ENCODE measurements at regions not wholly inside any gene's neighbourhood (a gene's known extent, or its start where the extent isn't known, plus 50 kb on each side); places are given as distances from the start of the nearest gene placed in this dataset.

- no peaks in the 10 kb centered on the region for H3K27me3 ChIP-seq (ENCODE audit: control insufficient read depth, insufficient read depth, low read length)
- POLR2A ChIA-PET (ENCODE audit: unreplicated experiment) = no interaction called here
- intact Hi-C loops (cut with micrococcal nuclease) (no loop called here), in situ Hi-C loops (cut with MboI; ENCODE audit: low sequenced_read_pairs) (no loop called here), dilution Hi-C loops (cut with HindIII; ENCODE audit: low sequenced_read_pairs, unreplicated experiment) (no loop called here)
- H3K4me2 ChIP-seq (ENCODE audit: low read depth, low read length) = no peak overlapping the region
- H3K36me3 ChIP-seq (ENCODE audit: control insufficient read depth, insufficient read depth, low read length) = no peaks in the 10 kb centered on the region
- no peaks in the 10 kb centered on the region for H4K20me1 ChIP-seq (ENCODE audit: insufficient read depth, low read length)
- H2BK5ac ChIP-seq (ENCODE audit: low read depth, low read length, poor library complexity, severe bottlenecking) = no peak overlapping the region
- no peak overlapping the region for H3K4me3 ChIP-seq (ENCODE audit: insufficient read depth, low read depth, low read length)
- no peak overlapping the region for H4K91ac ChIP-seq (ENCODE audit: insufficient read depth, low read depth, low read length)
- no peak overlapping the region for H3K9ac ChIP-seq (ENCODE audit: low read depth, low read length)
- ATAC-seq (ENCODE audit: low read depth) = no peak
- no peak for DNase-seq
- H3K4me1 ChIP-seq (ENCODE audit: control insufficient read depth, insufficient read depth, low read length) = peaks cover 2% of the 10 kb centered on the region; the same call in 1 of the 2 replicates
- H2AK9ac ChIP-seq (replicated peaks; ENCODE audit: low read depth, low read length, poor library complexity) = no peak overlapping the region
- no peak overlapping the region for H3K23ac ChIP-seq (ENCODE audit: low read depth, low read length)
- peaks cover 6% of the 10 kb centered on the region; the same call in 1 of the 2 replicates for H3K9me1 ChIP-seq (ENCODE audit: insufficient read depth, low read length)
- H3K4ac ChIP-seq (ENCODE audit: low read depth, low read length) = no peak overlapping the region
- H3K56ac ChIP-seq (ENCODE audit: extremely low read depth, insufficient read depth, low read length) = no peak overlapping the region
- WGBS, 2 experiments (ENCODE audit: extremely low coverage in 2 of 2, insufficient read length in 1 of 2) = no CpG with 5 or more reads among the region's 2 CpGs
- TF ChIP-seq MXI1 (IDR thresholded peaks at IDR 0.05; ENCODE audit: borderline replicate concordance, low read depth, low read length) (no peak), MAZ (IDR thresholded peaks at IDR 0.05; ENCODE audit: borderline replicate concordance, low read depth, low read length) (no peak), RAD21 (IDR thresholded peaks at IDR 0.05; ENCODE audit: low read length) (no peak), NFE2L2 (IDR thresholded peaks at IDR 0.05; ENCODE audit: low read depth, low read length) (no peak), CHD1 (IDR thresholded peaks at IDR 0.05; ENCODE audit: low read depth, low read length) (no peak), FOS (IDR thresholded peaks at IDR 0.05; ENCODE audit: low read depth, low read length) (no peak), CEBPB (IDR thresholded peaks at IDR 0.05; ENCODE audit: low read depth, low read length) (no peak), POLR2A (IDR thresholded peaks at IDR 0.05; ENCODE audit: low read depth, low read length) (no peak), BHLHE40 (IDR thresholded peaks at IDR 0.05; ENCODE audit: low read depth, low read length) (no peak), SMC3 (IDR thresholded peaks at IDR 0.05; ENCODE audit: low read depth, low read length) (no peak), RFX5 (IDR thresholded peaks at IDR 0.05; ENCODE audit: low read depth, low read length) (no peak), MAFK (IDR thresholded peaks at IDR 0.05; ENCODE audit: low read depth, low read length) (no peak), USF2 (IDR thresholded peaks at IDR 0.05; ENCODE audit: low read depth, low read length) (no peak), ELK1 (IDR thresholded peaks at IDR 0.05; ENCODE audit: borderline replicate concordance, low read depth, low read length) (no peak), CTCF (conservative IDR thresholded peaks at IDR 0.05; ENCODE audit: low read depth, low read length) (no peak), RCOR1 (IDR thresholded peaks at IDR 0.05; ENCODE audit: insufficient replicate concordance, low read length) (no peak)
- H2AK5ac ChIP-seq (ENCODE audit: low read depth, low read length) = no peak overlapping the region
- H4K5ac ChIP-seq (ENCODE audit: low read depth, low read length) = no peak overlapping the region
- no peak overlapping the region for H2BK15ac ChIP-seq (ENCODE audit: low read depth, low read length)
- no peak overlapping the region for H2AFZ ChIP-seq (replicated peaks; ENCODE audit: low read length, poor library complexity)
- H3K14ac ChIP-seq (replicated peaks; ENCODE audit: low read depth, low read length) = no peak overlapping the region
- CTCF ChIA-PET = interaction anchor here (0.6 to 1.4 kb wide), 4 partner anchors 8 to 907 kb away, joined by 3 to 6 read pairs (median 4); no protein-coding TSS in a partner anchor
- H3K18ac ChIP-seq (ENCODE audit: low read depth, low read length) = no peak overlapping the region
- no peak overlapping the region for H4K8ac ChIP-seq (ENCODE audit: low read depth in 2 of 2, low read length in 2 of 2)
- no peak overlapping the region for H2BK120ac ChIP-seq (ENCODE audit: low read depth, low read length)
- no TSS peak for BruUV-seq (replicated peaks)
- no peak overlapping the region for H3K27ac ChIP-seq (ENCODE audit: insufficient read depth, low read length)
- no peaks in the 10 kb centered on the region for H3K9me3 ChIP-seq (ENCODE audit: control insufficient read depth, insufficient read depth, low read length)
- no peaks in the 10 kb centered on the region for H3K79me1 ChIP-seq (ENCODE audit: low read depth in 1 of 2, low read length in 2 of 2)
- H2BK20ac ChIP-seq (ENCODE audit: low read depth, low read length) = no peak overlapping the region
Measured at GRCh38 chr14:56352999-56353398, 226.6 kb upstream of the TMEM260 start.
